ENCODE measurements at regions not wholly inside any gene's neighbourhood (a gene's known extent, or its start where the extent isn't known, plus 50 kb on each side); places are given as distances from the start of the nearest gene placed in this dataset.

DNA sequence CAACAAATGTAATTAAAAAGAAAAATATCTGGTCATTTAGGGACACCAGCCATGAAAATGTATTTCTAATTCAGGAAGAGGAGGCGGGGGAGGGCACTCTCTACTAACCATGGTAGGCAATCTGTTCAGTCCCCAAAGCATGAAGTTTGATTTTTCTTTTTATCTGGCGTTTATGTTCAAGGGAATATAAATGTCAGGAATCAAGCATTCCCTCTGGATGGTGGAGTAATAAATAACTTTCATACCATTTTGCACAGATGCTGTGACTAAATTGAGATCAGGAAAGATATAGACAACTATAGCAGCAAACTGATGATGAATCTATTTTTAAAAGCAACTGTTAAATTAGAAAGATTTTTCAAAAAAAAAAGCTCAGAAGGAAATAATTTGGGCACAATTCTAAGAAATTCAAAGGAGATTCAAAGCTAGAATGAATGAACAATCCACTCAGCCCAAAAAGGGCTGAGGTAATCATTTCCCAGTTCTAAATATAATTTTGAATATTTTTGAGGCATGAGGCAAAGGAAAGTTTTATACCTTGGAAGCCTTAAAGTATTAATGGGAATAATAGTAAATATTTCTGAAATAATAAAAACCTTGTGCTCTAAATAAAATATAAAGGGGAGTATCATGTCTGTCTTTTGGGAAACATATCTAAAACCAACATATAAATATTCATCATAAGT lies 146.4 kb upstream of the POU2AF2 start:
- TF ChIP-seq SUZ12 (IDR thresholded peaks at IDR 0.05; ENCODE audit: extremely low read depth, insufficient read depth, insufficient read length): no peak
- TF ChIP-seq YY1 (IDR thresholded peaks at IDR 0.05; ENCODE audit: insufficient read depth, insufficient read length): no peak
